GM12873 (cell line): ENCODE measurements at regions not wholly inside any gene's neighbourhood (a gene's known extent, or its start where the extent isn't known, plus 50 kb on each side); places are given as distances from the start of the nearest gene placed in this dataset.

Experiments
- TF ChIP-seq, protein P1 (sequence below): IDR thresholded peaks from 2 replicates; pipeline ENCODE4 v1.5.1; 2012; ENCODE audit warnings: low read depth, mild to moderate bottlenecking, moderate library complexity, low read length, control low read depth; ENCODE audit not compliant: insufficient read depth; ENCODE audit errors: missing control alignments

DNA sequence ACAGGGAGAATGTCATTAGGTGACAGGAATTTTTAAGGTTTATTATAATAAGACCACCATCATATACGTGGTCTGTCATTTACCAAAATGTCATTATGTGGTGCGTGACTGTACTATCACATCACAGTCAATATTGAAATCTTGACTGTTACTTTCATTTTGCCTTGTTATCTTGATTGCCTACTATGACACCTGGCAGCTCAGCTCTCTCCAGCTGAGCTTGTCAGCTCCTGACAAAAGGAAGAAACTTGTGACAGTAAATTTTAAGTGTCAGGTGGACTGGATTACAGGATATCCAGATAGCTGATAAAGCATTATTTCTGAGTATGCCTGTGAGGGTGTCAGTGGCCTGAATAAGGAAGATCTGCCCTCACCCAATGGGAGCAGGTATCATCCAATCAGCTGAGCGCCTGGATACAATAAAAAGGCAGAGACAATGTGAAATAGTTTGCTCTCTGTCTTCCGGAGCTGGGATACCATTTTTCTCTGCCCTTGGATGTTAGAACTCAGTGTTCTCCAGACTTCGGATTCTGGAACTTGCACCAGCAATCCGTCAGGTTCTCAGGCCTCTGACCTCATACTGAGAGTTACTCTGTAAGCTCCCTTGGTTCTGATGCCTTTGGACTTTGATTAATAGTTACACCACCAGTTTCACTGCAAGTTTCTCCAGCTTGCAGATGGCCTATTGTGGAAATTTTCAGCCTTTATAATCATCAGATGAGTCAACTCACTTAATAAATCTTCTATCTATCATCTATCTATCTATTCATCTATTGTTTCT, 1454.7 kb upstream of the IGFBP7 start:
- TF ChIP-seq, protein P1, sequence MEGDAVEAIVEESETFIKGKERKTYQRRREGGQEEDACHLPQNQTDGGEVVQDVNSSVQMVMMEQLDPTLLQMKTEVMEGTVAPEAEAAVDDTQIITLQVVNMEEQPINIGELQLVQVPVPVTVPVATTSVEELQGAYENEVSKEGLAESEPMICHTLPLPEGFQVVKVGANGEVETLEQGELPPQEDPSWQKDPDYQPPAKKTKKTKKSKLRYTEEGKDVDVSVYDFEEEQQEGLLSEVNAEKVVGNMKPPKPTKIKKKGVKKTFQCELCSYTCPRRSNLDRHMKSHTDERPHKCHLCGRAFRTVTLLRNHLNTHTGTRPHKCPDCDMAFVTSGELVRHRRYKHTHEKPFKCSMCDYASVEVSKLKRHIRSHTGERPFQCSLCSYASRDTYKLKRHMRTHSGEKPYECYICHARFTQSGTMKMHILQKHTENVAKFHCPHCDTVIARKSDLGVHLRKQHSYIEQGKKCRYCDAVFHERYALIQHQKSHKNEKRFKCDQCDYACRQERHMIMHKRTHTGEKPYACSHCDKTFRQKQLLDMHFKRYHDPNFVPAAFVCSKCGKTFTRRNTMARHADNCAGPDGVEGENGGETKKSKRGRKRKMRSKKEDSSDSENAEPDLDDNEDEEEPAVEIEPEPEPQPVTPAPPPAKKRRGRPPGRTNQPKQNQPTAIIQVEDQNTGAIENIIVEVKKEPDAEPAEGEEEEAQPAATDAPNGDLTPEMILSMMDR = no peak

- TF ChIP-seq, protein P1 = no peak
These were observed 1451.0 kb upstream of the IGFBP7 start for GRCh38 chr4:58561170-58561569.

DNA sequence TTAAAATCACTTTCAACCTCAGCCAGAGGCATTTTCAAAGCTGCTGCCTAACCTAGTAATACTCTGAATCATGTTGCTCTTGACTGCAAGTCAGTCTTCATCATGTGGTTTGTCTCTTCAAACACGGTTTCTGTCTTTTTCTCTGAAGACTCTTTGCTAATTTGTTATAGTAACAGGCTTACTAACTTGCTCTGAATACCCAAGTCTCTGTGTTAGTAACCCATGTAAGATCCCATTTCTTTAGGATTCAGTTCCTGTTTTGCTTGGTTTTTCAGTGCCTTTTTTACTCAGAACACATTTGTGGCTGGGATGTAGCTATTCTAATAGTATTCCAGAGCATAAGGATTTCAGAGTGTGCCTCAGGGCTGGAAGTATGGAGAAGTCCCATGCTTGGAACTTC, 1450.6 kb upstream of the IGFBP7 start:
- TF ChIP-seq, protein P1 = no peak

DNA sequence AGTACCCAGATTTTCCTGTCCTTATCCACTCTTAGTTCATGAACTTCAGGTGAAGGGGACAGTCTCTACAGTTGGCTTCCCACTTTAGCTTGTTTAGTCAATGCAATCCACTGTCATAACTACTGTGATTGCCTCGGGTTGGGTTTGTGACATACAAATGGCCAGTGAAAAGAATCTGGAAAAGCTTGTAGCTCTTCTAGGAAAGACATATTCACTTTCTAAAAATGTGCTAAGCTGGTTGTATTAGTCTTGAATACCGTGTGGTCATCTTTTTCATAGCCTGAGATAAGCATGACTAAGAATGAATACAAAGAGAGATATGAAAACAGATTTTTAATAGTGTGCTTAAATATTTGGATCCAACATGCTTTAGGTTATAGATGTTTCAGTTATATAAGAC, 1443.5 kb upstream of the IGFBP7 start:
- TF ChIP-seq, protein P1 = no peak

DNA sequence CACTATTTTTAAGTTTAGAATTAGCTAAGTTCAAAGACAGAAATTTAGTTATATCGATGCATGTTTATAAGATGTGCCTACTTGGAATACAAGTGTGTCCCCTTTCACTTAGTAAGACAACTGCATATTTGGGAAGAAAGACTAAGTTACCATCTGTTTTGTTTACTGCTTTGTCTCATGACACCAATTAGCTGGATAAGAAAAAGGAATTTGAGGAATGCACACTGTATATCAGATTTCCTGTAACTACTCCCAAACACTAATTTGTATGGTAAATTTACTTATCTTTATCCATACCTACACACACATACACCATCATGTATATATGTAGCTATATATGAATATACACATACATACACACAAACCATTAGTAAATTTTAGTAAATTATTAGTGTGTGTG, 1442.8 kb upstream of the IGFBP7 start:
- TF ChIP-seq, protein P1 = no peak

GRCh38 chr4:58551676-58552075, 1441.5 kb upstream of the IGFBP7 start:
- TF ChIP-seq, protein P1 = no peak

DNA sequence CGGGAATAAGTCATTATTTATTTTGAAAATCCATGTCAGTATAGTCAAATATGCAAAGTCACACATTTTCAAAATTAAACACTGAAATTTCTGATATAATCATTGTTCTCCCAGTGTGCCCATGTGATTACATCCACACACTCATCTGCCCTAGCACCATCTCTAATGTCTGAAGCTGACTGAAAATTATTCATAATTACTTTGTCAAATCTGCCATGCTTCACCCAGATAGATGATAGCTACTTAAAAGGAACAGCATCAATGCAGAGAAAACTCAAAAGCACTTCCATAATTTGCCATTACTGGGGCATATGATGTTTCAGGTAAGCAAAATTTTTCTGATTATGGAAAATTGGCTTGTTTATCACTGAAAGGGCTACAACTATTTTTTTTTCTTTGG, 1433.3 kb upstream of the IGFBP7 start:
- TF ChIP-seq, protein P1 = no peak
